ENCODE measurements at regions not wholly inside any gene's neighbourhood (a gene's known extent, or its start where the extent isn't known, plus 50 kb on each side); places are given as distances from the start of the nearest gene placed in this dataset.

GRCh38 chr21:22679207-22679606 lies 1681.0 kb downstream of the NCAM2 start:
- ATAC-seq (no peak), DNase-seq (no peak)
- CTCF ChIA-PET = no interaction called here
- intact Hi-C loops (cut with micrococcal nuclease) = no loop called here
- H3K36me3 Mint-ChIP-seq (ENCODE audit: low read depth) = no peaks in the 10 kb centered on the region
- no peak overlapping the region for H3K4me3 Mint-ChIP-seq
- no peaks in the 10 kb centered on the region for H3K9me3 Mint-ChIP-seq
- no peaks in the 10 kb centered on the region for H3K4me1 Mint-ChIP-seq (ENCODE audit: low read depth)
- no peaks in the 10 kb centered on the region for H3K27me3 Mint-ChIP-seq
- no peak for TF ChIP-seq CTCF (IDR thresholded peaks at IDR 0.05)
- H3K27ac Mint-ChIP-seq = no peak overlapping the region
- POLR2A ChIA-PET = no interaction called here

GRCh38 chr21:22691658-22692057 lies 1693.4 kb downstream of the NCAM2 start:
- no peaks in the 10 kb centered on the region for H3K4me1 Mint-ChIP-seq (ENCODE audit: low read depth)
- POLR2A ChIA-PET = no interaction called here
- peaks cover 11% of the 10 kb centered on the region for H3K9me3 Mint-ChIP-seq
- no peaks in the 10 kb centered on the region for H3K27me3 Mint-ChIP-seq
- DNase-seq (no peak), ATAC-seq (no peak)
- no peaks in the 10 kb centered on the region for H3K36me3 Mint-ChIP-seq (ENCODE audit: low read depth)
- CTCF ChIA-PET = no interaction called here
- no peak for TF ChIP-seq CTCF (IDR thresholded peaks at IDR 0.05)
- intact Hi-C loops (cut with micrococcal nuclease) = no loop called here
- no peak overlapping the region for H3K4me3 Mint-ChIP-seq
- no peak overlapping the region for H3K27ac Mint-ChIP-seq

- DNase-seq = no peak
- no peaks in the 10 kb centered on the region for H3K4me1 Mint-ChIP-seq (ENCODE audit: low read depth)
- H3K4me3 Mint-ChIP-seq = no peak overlapping the region
- no peaks in the 10 kb centered on the region for H3K9me3 Mint-ChIP-seq
- POLR2A ChIA-PET = no interaction called here
- H3K27ac Mint-ChIP-seq = no peak overlapping the region
- TF ChIP-seq CTCF (IDR thresholded peaks at IDR 0.05) = no peak
- no peaks in the 10 kb centered on the region for H3K36me3 Mint-ChIP-seq (ENCODE audit: low read depth)
- intact Hi-C loops (cut with micrococcal nuclease) = no loop called here
- no peaks in the 10 kb centered on the region for H3K27me3 Mint-ChIP-seq
- CTCF ChIA-PET = no interaction called here
- ATAC-seq = no peak
Measured at GRCh38 chr21:22703521-22703920, 1705.3 kb downstream of the NCAM2 start.

GRCh38 chr21:22710721-22711120 lies 1712.5 kb downstream of the NCAM2 start:
- ATAC-seq = no peak
- POLR2A ChIA-PET = no interaction called here
- H3K27ac Mint-ChIP-seq = no peak overlapping the region

GRCh38 chr21:22711636-22712035 lies 1713.4 kb downstream of the NCAM2 start:
- ChIA-PET CTCF (no interaction called here), POLR2A (no interaction called here)
- no peaks in the 10 kb centered on the region for H3K9me3 Mint-ChIP-seq
- no peaks in the 10 kb centered on the region for H3K4me1 Mint-ChIP-seq (ENCODE audit: low read depth)
- no peak overlapping the region for H3K4me3 Mint-ChIP-seq
- ATAC-seq (no peak), DNase-seq (no peak)
- no peak for TF ChIP-seq CTCF (IDR thresholded peaks at IDR 0.05)
- H3K36me3 Mint-ChIP-seq (ENCODE audit: low read depth) = no peaks in the 10 kb centered on the region
- no peaks in the 10 kb centered on the region for H3K27me3 Mint-ChIP-seq
- intact Hi-C loops (cut with micrococcal nuclease) = no loop called here
- no peak overlapping the region for H3K27ac Mint-ChIP-seq

More at GRCh38 chr21:22710721-22711120, 1712.5 kb downstream of the NCAM2 start:
- no peak for TF ChIP-seq CTCF (IDR thresholded peaks at IDR 0.05)
- Mint-ChIP-seq H3K9me3 (no peaks in the 10 kb centered on the region), H3K4me3 (no peak overlapping the region), H3K4me1 (ENCODE audit: low read depth) (no peaks in the 10 kb centered on the region), H3K36me3 (ENCODE audit: low read depth) (no peaks in the 10 kb centered on the region), H3K27me3 (no peaks in the 10 kb centered on the region)
- intact Hi-C loops (cut with micrococcal nuclease) = no loop called here
- CTCF ChIA-PET = no interaction called here
- no peak for DNase-seq
